GM23338 (cell line): ENCODE measurements at regions not wholly inside any gene's neighbourhood (a gene's known extent, or its start where the extent isn't known, plus 50 kb on each side); places are given as distances from the start of the nearest gene placed in this dataset.

Source experiments
- CTCF ChIP-seq, 2 experiments: fragments of 200-600 bp in 1 of 2; sonication (generic) in 1 of 2; conservative IDR thresholded peaks; 2 replicates each; pipeline versions ENCODE4 v1.5.1 to v1.6.1; 2016 to 2017; ENCODE audit warnings: antibody characterized with exemption in 2 of 2, low read depth in 2 of 2, mild to moderate bottlenecking in 2 of 2, moderate library complexity in 1 of 2
- EZH2 ChIP-seq: fragments of 200-600 bp; sonication (generic); IDR thresholded peaks from one replicate; pipeline ENCODE4 v1.8.0; 2017; ENCODE audit warnings: antibody characterized with exemption, mild to moderate bottlenecking, low read depth; ENCODE audit not compliant: unreplicated experiment
- NANOG ChIP-seq: IDR thresholded peaks from 2 replicates; pipeline ENCODE4 v1.6.1; 2016; ENCODE audit warnings: antibody characterized with exemption, borderline replicate concordance
- REST ChIP-seq: IDR thresholded peaks from one replicate; pipeline ENCODE4 v1.6.1; 2018; ENCODE audit warnings: antibody characterized with exemption; ENCODE audit not compliant: unreplicated experiment
- ZNF114 ChIP-seq: fragments of 250-450 bp; sonication (Bioruptor Pico); IDR thresholded peaks from 2 replicates; pipeline ENCODE4 v1.5.0; 2020; ENCODE audit warnings: mild to moderate bottlenecking, moderate library complexity
- ZNF462 ChIP-seq: fragments of 250-450 bp; sonication (Bioruptor Pico); IDR thresholded peaks from 2 replicates; pipeline ENCODE4 v1.5.0; 2020; ENCODE audit warnings: mild to moderate bottlenecking, moderate library complexity

GRCh38 chr12:67891596-67891995 lies 97.7 kb upstream of the IFNG-AS1 start (continued):
- TF ChIP-seq ZNF462 (CRISPR knock-in tag) (no peak), REST (no peak), CTCF (conservative IDR thresholded peaks at IDR 0.05; ENCODE audit: low read depth in 2 of 2) (no peak), NANOG (no peak), ZNF114 (CRISPR knock-in tag) (no peak), EZH2 (no peak)
